H9 (cell line): ENCODE measurements at regions not wholly inside any gene's neighbourhood (a gene's known extent, or its start where the extent isn't known, plus 50 kb on each side); places are given as distances from the start of the nearest gene placed in this dataset.

Source experiments
- DNase-seq: peaks from one replicate; pipeline ENCODE4 v3.0.0-alpha.2; 2017
- H2AFZ ChIP-seq: one replicate; pipeline ENCODE4 v1.6.1; 2013; ENCODE audit warnings: mild to moderate bottlenecking, low read length, control low read depth, moderate library complexity
- H2AK5ac ChIP-seq: 2 replicates; pipeline ENCODE4 v1.6.1; 2013; ENCODE audit warnings: low read length, control low read depth, mixed read lengths; ENCODE audit not compliant: insufficient read length
- H2BK120ac ChIP-seq: one replicate; pipeline ENCODE4 v1.6.1; 2013; ENCODE audit warnings: low read depth, mild to moderate bottlenecking, low read length, control low read depth, inconsistent platforms; ENCODE audit not compliant: poor library complexity, severe bottlenecking
- H2BK12ac ChIP-seq: 2 replicates; pipeline ENCODE4 v1.6.1; 2013; ENCODE audit warnings: low read length, control low read depth, mixed read lengths, low read depth; ENCODE audit not compliant: insufficient read length
- H2BK15ac ChIP-seq: 2 replicates; pipeline ENCODE4 v1.6.1; 2013; ENCODE audit warnings: low read depth, low read length, control low read depth
- H2BK20ac ChIP-seq: one replicate; pipeline ENCODE4 v1.6.1; 2013; ENCODE audit warnings: low read depth, mild to moderate bottlenecking, low read length, control low read depth, inconsistent platforms; ENCODE audit not compliant: poor library complexity, severe bottlenecking
- H2BK5ac ChIP-seq: 2 replicates; pipeline ENCODE4 v1.6.1; 2013; ENCODE audit warnings: low read length, control low read depth, mixed read lengths; ENCODE audit not compliant: insufficient read length
- H3K14ac ChIP-seq: 2 replicates; pipeline ENCODE4 v1.6.1; 2013; ENCODE audit warnings: low read length, control low read depth; ENCODE audit not compliant: insufficient read depth
- H3K18ac ChIP-seq: 2 replicates; pipeline ENCODE4 v1.6.1; 2013; ENCODE audit warnings: low read depth, mild to moderate bottlenecking, mixed read lengths, low read length, control low read depth; ENCODE audit not compliant: insufficient read length
- H3K23ac ChIP-seq: 2 replicates; pipeline ENCODE4 v1.6.1; 2013; ENCODE audit warnings: low read length, control low read depth, mixed read lengths, low read depth; ENCODE audit not compliant: insufficient read length
- H3K23me2 ChIP-seq: 2 replicates; pipeline ENCODE4 v1.6.1; 2013; ENCODE audit warnings: low read depth, mild to moderate bottlenecking, mixed read lengths, low read length, control low read depth; ENCODE audit not compliant: insufficient read length, poor library complexity, severe bottlenecking
- H3K27ac ChIP-seq: 2 replicates; pipeline ENCODE4 v1.5.1; 2013; ENCODE audit warnings: low read length, control low read depth, mixed read lengths, low read depth; ENCODE audit not compliant: insufficient read length
- H3K27me3 ChIP-seq: 2 replicates; pipeline ENCODE4 v1.6.1; 2013; ENCODE audit warnings: low read length, control low read depth, inconsistent platforms; ENCODE audit not compliant: insufficient read depth
- H3K4ac ChIP-seq: 2 replicates; pipeline ENCODE4 v1.6.1; 2013; ENCODE audit warnings: low read depth, mild to moderate bottlenecking, control low read depth, inconsistent platforms, low read length, moderate library complexity
- H3K4me1 ChIP-seq: 2 replicates; pipeline ENCODE4 v1.6.1; 2013; ENCODE audit warnings: low read length, control low read depth, inconsistent platforms; ENCODE audit not compliant: insufficient read depth
- H3K4me2 ChIP-seq: 2 replicates; pipeline ENCODE4 v1.6.1; 2013; ENCODE audit warnings: low read length, control low read depth, mixed read lengths; ENCODE audit not compliant: insufficient read length, insufficient read depth
- H3K56ac ChIP-seq: 2 replicates; pipeline ENCODE4 v1.6.1; 2013; ENCODE audit warnings: low read depth, mild to moderate bottlenecking, mixed read lengths, low read length, control low read depth; ENCODE audit not compliant: insufficient read length
- H3K79me1 ChIP-seq: 2 replicates; pipeline ENCODE4 v1.6.1; 2013; ENCODE audit warnings: low read depth, mild to moderate bottlenecking, moderate library complexity, low read length, control low read depth, inconsistent platforms; ENCODE audit not compliant: insufficient read depth, poor library complexity, severe bottlenecking
- H3K79me2 ChIP-seq: 2 replicates; pipeline ENCODE4 v1.6.1; 2013; ENCODE audit warnings: low read length, control low read depth, inconsistent platforms; ENCODE audit not compliant: insufficient read depth
- H3K9ac ChIP-seq: 2 replicates; pipeline ENCODE4 v1.6.1; 2013; ENCODE audit warnings: low read length, control low read depth, mixed read lengths; ENCODE audit not compliant: insufficient read length; ENCODE audit errors: extremely low read depth
- H3K9me3 ChIP-seq: one replicate; pipeline ENCODE4 v1.6.1; 2013; ENCODE audit warnings: low read depth, low read length, inconsistent platforms; ENCODE audit not compliant: control insufficient read depth
- H3T11ph ChIP-seq: one replicate; pipeline ENCODE4 v1.6.1; 2013; ENCODE audit warnings: mild to moderate bottlenecking, low read length, control low read depth, inconsistent platforms
- H4K20me1 ChIP-seq: one replicate; pipeline ENCODE4 v1.6.1; 2013; ENCODE audit not compliant: control insufficient read depth, insufficient read length, insufficient read depth
- H4K5ac ChIP-seq: 2 replicates; pipeline ENCODE4 v1.6.1; 2013; ENCODE audit warnings: low read depth, mild to moderate bottlenecking, mixed read lengths, low read length, control low read depth; ENCODE audit not compliant: insufficient read length
- H4K8ac ChIP-seq: replicated peaks from 2 replicates; pipeline ENCODE4 v1.6.1; 2013; ENCODE audit warnings: low read length, control low read depth, mixed read lengths, low read depth; ENCODE audit not compliant: insufficient read length
- H4K91ac ChIP-seq: 2 replicates; pipeline ENCODE4 v1.6.1; 2013; ENCODE audit warnings: low read depth, mild to moderate bottlenecking, moderate library complexity, mixed read lengths, low read length, control low read depth; ENCODE audit not compliant: insufficient read length
- H3K27ac Mint-ChIP-seq, 3 experiments: 2 replicates in 2 of 3; 3 replicates in 1 of 3; pipeline ENCODE4 v1.8.0; 2020 to 2021; ENCODE audit warnings: mixed read lengths in 3 of 3, mild to moderate bottlenecking in 1 of 3, moderate library complexity in 1 of 3
- H3K27me3 Mint-ChIP-seq: 2 replicates; pipeline ENCODE4 v1.8.0; 2021; ENCODE audit warnings: low read depth, mild to moderate bottlenecking, moderate library complexity, mixed read lengths
- H3K36me3 Mint-ChIP-seq, 3 experiments: 2 replicates in 2 of 3; 3 replicates in 1 of 3; pipeline ENCODE4 v1.8.0; 2020 to 2021; ENCODE audit warnings: low read depth in 3 of 3, mixed read lengths in 3 of 3; ENCODE audit not compliant: insufficient read depth in 1 of 3
- H3K4me1 Mint-ChIP-seq, 2 experiments: 2 replicates each; pipeline ENCODE4 v1.8.0; 2020; ENCODE audit warnings: mixed read lengths in 2 of 2
- H3K4me3 Mint-ChIP-seq, 2 experiments: 2 replicates in 1 of 2; 3 replicates in 1 of 2; pipeline ENCODE4 v1.8.0; 2020 to 2021; ENCODE audit warnings: mild to moderate bottlenecking in 2 of 2, mixed read lengths in 2 of 2, moderate library complexity in 1 of 2
- H3K9me3 Mint-ChIP-seq, 2 experiments: 2 replicates in 1 of 2; 3 replicates in 1 of 2; pipeline ENCODE4 v1.8.0; 2020; ENCODE audit warnings: mild to moderate bottlenecking in 2 of 2, mixed read lengths in 2 of 2, moderate library complexity in 1 of 2
- CTCF ChIP-seq: fragments of 200-600 bp; sonication (generic); conservative IDR thresholded peaks from 3 replicates; pipeline ENCODE4 v1.8.0; 2021; ENCODE audit warnings: antibody characterized with exemption, mild to moderate bottlenecking
- WGBS: extraction: QIAGEN DNeasy Blood & Tissue Kit; methylation state at CpG from one replicate; pipeline ENCODE4 v1.1.7; 2013; ENCODE audit warnings: missing lambda C conversion rate, low lambda C conversion rate, mixed read lengths; ENCODE audit not compliant: insufficient read length; ENCODE audit errors: extremely low coverage; 5-methylcytosine and 5-hydroxymethylcytosine counted together

GRCh38 chr4:11626066-11626465, 197.4 kb upstream of the HS3ST1 start:
- H4K91ac ChIP-seq: no peak overlapping the region
- H2AK5ac ChIP-seq: no peak overlapping the region
- no peaks in the 10 kb centered on the region for H3K36me3 Mint-ChIP-seq
- H3K14ac ChIP-seq: no peak overlapping the region
- H3K27ac ChIP-seq: no peak overlapping the region
- no peak overlapping the region for H3K4ac ChIP-seq
- H3K56ac ChIP-seq: no peak overlapping the region
- H3K9me3 ChIP-seq: no peaks in the 10 kb centered on the region
- H3K23ac ChIP-seq: no peak overlapping the region
- H4K20me1 ChIP-seq: no peaks in the 10 kb centered on the region
- H3K4me2 ChIP-seq: no peak overlapping the region
- H3K27me3 ChIP-seq: no peaks in the 10 kb centered on the region
- no peak overlapping the region for H3K4me3 Mint-ChIP-seq
- no peak overlapping the region for H3K18ac ChIP-seq
- no peaks in the 10 kb centered on the region for H3K79me1 ChIP-seq
- no peak overlapping the region for H2BK20ac ChIP-seq
- no peaks in the 10 kb centered on the region for H3K4me1 ChIP-seq
- H3K23me2 ChIP-seq: no peaks in the 10 kb centered on the region
- H3K4me1 Mint-ChIP-seq: peaks cover 4% of the 10 kb centered on the region in 2 experiments
- no peak for DNase-seq
- no peak overlapping the region for H2BK120ac ChIP-seq
- no peaks in the 10 kb centered on the region for H3K79me2 ChIP-seq
- H3K27ac Mint-ChIP-seq: no peak overlapping the region
- H3K9me3 Mint-ChIP-seq: no peaks in the 10 kb centered on the region
- H2BK5ac ChIP-seq: no peak overlapping the region
- H4K5ac ChIP-seq: no peak overlapping the region
- TF ChIP-seq CTCF: no peak
- no peak overlapping the region for H3K9ac ChIP-seq
- no peak overlapping the region for H2BK15ac ChIP-seq
- no peak overlapping the region for H2AFZ ChIP-seq
- H3K27me3 Mint-ChIP-seq: no peaks in the 10 kb centered on the region
- H3T11ph ChIP-seq: no peak overlapping the region
- no CpG with 5 or more reads among the region's 4 CpGs for WGBS
- no peak overlapping the region for H4K8ac ChIP-seq
- no peak overlapping the region for H2BK12ac ChIP-seq
